HG02870 (cell line): ENCODE measurements at regions not wholly inside any gene's neighbourhood (a gene's known extent, or its start where the extent isn't known, plus 50 kb on each side); places are given as distances from the start of the nearest gene placed in this dataset.

Experiments
- ATAC-seq: cut with Tn5 transposase; IDR thresholded peaks from one replicate; pipeline ENCODE4 v1.9.1; 2021; ENCODE audit warnings: mild to moderate bottlenecking, moderate library complexity; ENCODE audit not compliant: unreplicated experiment

- no peak for ATAC-seq
Observed at GRCh38 chr4:77360451-77360850, 203.4 kb downstream of the CCNG2 start.

GRCh38 chr4:77366876-77367275 is 209.9 kb downstream of the CCNG2 start:
- peak; percentile 93 for ATAC-seq

GRCh38 chr4:77367638-77368037 is 210.6 kb downstream of the CCNG2 start:
- no peak for ATAC-seq

- ATAC-seq = no peak
Observed at GRCh38 chr4:77372375-77372774, 215.4 kb downstream of the CCNG2 start.

- peak; percentile 71 for ATAC-seq
Observed at GRCh38 chr4:77375866-77376607, 219.0 kb downstream of the CCNG2 start.

- no peak for ATAC-seq
Observed at GRCh38 chr4:77376788-77377460, 219.9 kb downstream of the CCNG2 start.

- ATAC-seq = no peak
Observed at GRCh38 chr4:77384094-77384493, 221.5 kb upstream of the CXCL13 start.

- ATAC-seq = peak; percentile 83
Observed at GRCh38 chr4:77385124-77385969, 220.3 kb upstream of the CXCL13 start.

GRCh38 chr4:77393996-77394395 is 211.6 kb upstream of the CXCL13 start:
- no peak for ATAC-seq

- no peak for ATAC-seq
Observed at GRCh38 chr4:77395481-77395880, 210.1 kb upstream of the CXCL13 start.

GRCh38 chr4:77398256-77398655 is 207.4 kb upstream of the CXCL13 start:
- no peak for ATAC-seq

GRCh38 chr4:77399831-77400230 is 205.8 kb upstream of the CXCL13 start:
- ATAC-seq = no peak

- ATAC-seq = no peak
Observed at GRCh38 chr4:77413766-77414165, 191.9 kb upstream of the CXCL13 start.

- ATAC-seq = no peak
Observed at GRCh38 chr4:77415689-77416088, 189.9 kb upstream of the CXCL13 start.

GRCh38 chr4:77418333-77418732 is 187.3 kb upstream of the CXCL13 start:
- no peak for ATAC-seq

- no peak for ATAC-seq
Observed at GRCh38 chr4:77430847-77431246, 174.8 kb upstream of the CXCL13 start.

- ATAC-seq = no peak
Observed at GRCh38 chr4:77431546-77431945, 174.1 kb upstream of the CXCL13 start.

GRCh38 chr4:77432717-77433417 is 172.8 kb upstream of the CXCL13 start:
- no peak for ATAC-seq

- no peak for ATAC-seq
Observed at GRCh38 chr4:77433418-77433733, 172.2 kb upstream of the CXCL13 start.

- ATAC-seq = no peak
Observed at GRCh38 chr4:77434299-77435092, 171.1 kb upstream of the CXCL13 start.
